Gastroesophageal sphincter (tissue), 3 donors: ENCODE measurements at regions not wholly inside any gene's neighbourhood (a gene's known extent, or its start where the extent isn't known, plus 50 kb on each side); places are given as distances from the start of the nearest gene placed in this dataset.

Experiments
- POLR2AphosphoS5 ChIP-seq: sonication (generic); formaldehyde crosslinking; IDR thresholded peaks from one replicate; pipeline ENCODE4 v1.6.1; 2017; ENCODE audit warnings: antibody characterized with exemption
- TF ChIP-seq, protein P1 (sequence below), 4 experiments: fragments of 200-600 bp in 2 of 4; fragments of 450-650 bp in 2 of 4; sonication (generic) in 1 of 4; IDR thresholded peaks; one replicate each; pipeline ENCODE4 v1.5.1; 2017 to 2019; ENCODE audit warnings: antibody characterized with exemption in 4 of 4, mild to moderate bottlenecking in 2 of 4, moderate library complexity in 2 of 4

DNA sequence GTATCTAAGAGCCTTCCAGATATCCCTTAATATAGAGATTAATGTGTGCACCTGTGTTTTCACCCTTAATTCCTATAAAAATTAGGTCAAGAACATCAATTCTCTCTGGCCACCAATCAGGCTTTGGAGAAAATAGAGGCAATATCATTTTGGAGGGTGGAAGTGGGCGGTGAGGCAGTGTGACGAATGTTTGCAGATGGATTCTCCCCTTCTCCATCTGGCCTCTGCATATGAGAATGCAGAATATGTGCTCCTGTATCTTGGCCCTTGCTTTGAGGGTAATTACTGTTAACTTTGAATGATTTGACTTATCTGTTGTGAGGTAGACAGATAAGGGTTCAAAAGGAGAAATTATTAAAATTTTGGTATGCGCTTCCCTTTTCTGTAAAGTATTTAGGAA, 304.0 kb upstream of the NPSR1 start:
- TF ChIP-seq, protein P1, sequence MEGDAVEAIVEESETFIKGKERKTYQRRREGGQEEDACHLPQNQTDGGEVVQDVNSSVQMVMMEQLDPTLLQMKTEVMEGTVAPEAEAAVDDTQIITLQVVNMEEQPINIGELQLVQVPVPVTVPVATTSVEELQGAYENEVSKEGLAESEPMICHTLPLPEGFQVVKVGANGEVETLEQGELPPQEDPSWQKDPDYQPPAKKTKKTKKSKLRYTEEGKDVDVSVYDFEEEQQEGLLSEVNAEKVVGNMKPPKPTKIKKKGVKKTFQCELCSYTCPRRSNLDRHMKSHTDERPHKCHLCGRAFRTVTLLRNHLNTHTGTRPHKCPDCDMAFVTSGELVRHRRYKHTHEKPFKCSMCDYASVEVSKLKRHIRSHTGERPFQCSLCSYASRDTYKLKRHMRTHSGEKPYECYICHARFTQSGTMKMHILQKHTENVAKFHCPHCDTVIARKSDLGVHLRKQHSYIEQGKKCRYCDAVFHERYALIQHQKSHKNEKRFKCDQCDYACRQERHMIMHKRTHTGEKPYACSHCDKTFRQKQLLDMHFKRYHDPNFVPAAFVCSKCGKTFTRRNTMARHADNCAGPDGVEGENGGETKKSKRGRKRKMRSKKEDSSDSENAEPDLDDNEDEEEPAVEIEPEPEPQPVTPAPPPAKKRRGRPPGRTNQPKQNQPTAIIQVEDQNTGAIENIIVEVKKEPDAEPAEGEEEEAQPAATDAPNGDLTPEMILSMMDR (IDR thresholded peaks at IDR 0.05), result no peak
- no peak for TF ChIP-seq POLR2AphosphoS5
